ENCODE measurements at regions not wholly inside any gene's neighbourhood (a gene's known extent, or its start where the extent isn't known, plus 50 kb on each side); places are given as distances from the start of the nearest gene placed in this dataset.

DNA sequence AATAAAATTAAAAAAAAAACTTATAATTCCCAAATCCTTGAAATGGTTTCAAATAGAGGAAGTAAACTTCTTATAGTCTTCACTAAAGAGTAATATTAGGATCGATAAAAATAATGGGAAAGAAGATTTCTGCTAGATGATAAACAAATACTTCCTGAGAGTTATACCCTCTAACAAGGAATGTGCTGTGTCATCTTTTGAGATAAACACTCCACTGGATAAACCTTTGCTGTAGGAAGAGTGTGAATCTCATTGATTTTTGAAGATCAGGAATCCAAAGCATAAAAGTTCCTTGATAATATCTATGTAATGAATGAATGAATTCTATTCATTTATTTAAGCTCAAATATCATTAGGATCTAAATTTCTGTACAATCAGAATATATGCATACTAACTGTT lies 161.0 kb upstream of the GBE1 start:
- Mint-ChIP-seq H3K27ac (no peak overlapping the region), H3K4me3 (no peak overlapping the region), H3K36me3 (ENCODE audit: low read depth) (no peaks in the 10 kb centered on the region), H3K27me3 (no peaks in the 10 kb centered on the region), H3K9me3 (no peaks in the 10 kb centered on the region), H3K4me1 (no peaks in the 10 kb centered on the region)
- DNase-seq (no peak), ATAC-seq (ENCODE audit: low read depth) (no peak)
- ChIA-PET CTCF (no interaction called here), POLR2A (no interaction called here)
- TF ChIP-seq, protein P1, sequence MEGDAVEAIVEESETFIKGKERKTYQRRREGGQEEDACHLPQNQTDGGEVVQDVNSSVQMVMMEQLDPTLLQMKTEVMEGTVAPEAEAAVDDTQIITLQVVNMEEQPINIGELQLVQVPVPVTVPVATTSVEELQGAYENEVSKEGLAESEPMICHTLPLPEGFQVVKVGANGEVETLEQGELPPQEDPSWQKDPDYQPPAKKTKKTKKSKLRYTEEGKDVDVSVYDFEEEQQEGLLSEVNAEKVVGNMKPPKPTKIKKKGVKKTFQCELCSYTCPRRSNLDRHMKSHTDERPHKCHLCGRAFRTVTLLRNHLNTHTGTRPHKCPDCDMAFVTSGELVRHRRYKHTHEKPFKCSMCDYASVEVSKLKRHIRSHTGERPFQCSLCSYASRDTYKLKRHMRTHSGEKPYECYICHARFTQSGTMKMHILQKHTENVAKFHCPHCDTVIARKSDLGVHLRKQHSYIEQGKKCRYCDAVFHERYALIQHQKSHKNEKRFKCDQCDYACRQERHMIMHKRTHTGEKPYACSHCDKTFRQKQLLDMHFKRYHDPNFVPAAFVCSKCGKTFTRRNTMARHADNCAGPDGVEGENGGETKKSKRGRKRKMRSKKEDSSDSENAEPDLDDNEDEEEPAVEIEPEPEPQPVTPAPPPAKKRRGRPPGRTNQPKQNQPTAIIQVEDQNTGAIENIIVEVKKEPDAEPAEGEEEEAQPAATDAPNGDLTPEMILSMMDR (IDR thresholded peaks at IDR 0.05), result no peak
- intact Hi-C loops (cut with micrococcal nuclease), result no loop called here

DNA sequence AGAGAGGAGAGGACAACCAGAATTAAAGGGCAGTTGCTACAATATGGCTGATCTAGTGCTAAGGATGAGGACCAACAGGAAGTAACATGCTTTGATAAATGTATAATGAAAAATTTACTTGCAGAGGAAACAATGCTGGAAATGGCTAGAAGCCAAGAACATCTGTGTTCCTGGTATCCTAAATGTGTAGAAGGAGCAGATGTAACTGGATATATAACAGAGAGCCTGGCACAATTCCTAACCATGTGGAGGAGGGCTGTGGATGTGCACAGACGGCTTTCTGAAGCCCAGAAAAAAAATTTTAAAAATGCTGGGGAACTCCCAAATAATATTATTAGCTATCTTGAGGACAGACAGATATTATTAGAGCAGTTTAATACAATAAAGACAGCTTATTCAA lies 159.4 kb upstream of the GBE1 start:
- no peaks in the 10 kb centered on the region for H3K27me3 Mint-ChIP-seq
- no peak overlapping the region for H3K27ac Mint-ChIP-seq
- H3K4me3 Mint-ChIP-seq, result no peak overlapping the region
- CTCF ChIA-PET, result no interaction called here
- TF ChIP-seq, protein P1 (IDR thresholded peaks at IDR 0.05), result no peak
- intact Hi-C loops (cut with micrococcal nuclease), result no loop called here
- no peak for DNase-seq
- no peaks in the 10 kb centered on the region for H3K36me3 Mint-ChIP-seq (ENCODE audit: low read depth)
- ATAC-seq (ENCODE audit: low read depth), result no peak
- H3K4me1 Mint-ChIP-seq, result no peaks in the 10 kb centered on the region
- POLR2A ChIA-PET, result no interaction called here
- no peaks in the 10 kb centered on the region for H3K9me3 Mint-ChIP-seq

DNA sequence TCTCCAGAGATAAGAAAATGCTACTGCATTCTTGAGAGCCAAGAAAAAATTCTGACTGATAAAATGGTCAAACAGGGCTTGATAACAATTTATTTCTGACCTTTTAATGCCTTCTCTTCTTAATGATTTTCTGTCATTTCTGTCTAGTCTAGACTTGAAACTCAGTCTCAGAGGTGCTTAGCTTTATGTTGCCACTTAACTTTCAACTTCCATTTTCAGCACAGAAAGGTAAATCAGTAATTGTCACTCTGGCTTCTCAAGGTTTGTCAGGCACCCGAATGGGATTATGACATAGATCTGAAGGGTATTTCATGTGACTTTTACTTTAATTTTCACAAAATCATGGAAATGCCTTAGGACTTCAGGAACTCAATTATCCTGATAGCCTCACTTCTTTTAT lies 155.4 kb upstream of the GBE1 start:
- no peaks in the 10 kb centered on the region for H3K36me3 Mint-ChIP-seq (ENCODE audit: low read depth)
- H3K4me1 Mint-ChIP-seq, result no peaks in the 10 kb centered on the region
- intact Hi-C loops (cut with micrococcal nuclease), result loop anchor here (10.0 kb wide), 1 partner anchor 422 kb away; no protein-coding TSS in a partner anchor
- H3K9me3 Mint-ChIP-seq, result no peaks in the 10 kb centered on the region
- H3K27me3 Mint-ChIP-seq, result no peaks in the 10 kb centered on the region
- no peak for ATAC-seq (ENCODE audit: low read depth)
- TF ChIP-seq, protein P1 (IDR thresholded peaks at IDR 0.05), result no peak
- no peak overlapping the region for H3K4me3 Mint-ChIP-seq
- no peak for DNase-seq
- ChIA-PET CTCF (no interaction called here), POLR2A (no interaction called here)
- H3K27ac Mint-ChIP-seq, result no peak overlapping the region

DNA sequence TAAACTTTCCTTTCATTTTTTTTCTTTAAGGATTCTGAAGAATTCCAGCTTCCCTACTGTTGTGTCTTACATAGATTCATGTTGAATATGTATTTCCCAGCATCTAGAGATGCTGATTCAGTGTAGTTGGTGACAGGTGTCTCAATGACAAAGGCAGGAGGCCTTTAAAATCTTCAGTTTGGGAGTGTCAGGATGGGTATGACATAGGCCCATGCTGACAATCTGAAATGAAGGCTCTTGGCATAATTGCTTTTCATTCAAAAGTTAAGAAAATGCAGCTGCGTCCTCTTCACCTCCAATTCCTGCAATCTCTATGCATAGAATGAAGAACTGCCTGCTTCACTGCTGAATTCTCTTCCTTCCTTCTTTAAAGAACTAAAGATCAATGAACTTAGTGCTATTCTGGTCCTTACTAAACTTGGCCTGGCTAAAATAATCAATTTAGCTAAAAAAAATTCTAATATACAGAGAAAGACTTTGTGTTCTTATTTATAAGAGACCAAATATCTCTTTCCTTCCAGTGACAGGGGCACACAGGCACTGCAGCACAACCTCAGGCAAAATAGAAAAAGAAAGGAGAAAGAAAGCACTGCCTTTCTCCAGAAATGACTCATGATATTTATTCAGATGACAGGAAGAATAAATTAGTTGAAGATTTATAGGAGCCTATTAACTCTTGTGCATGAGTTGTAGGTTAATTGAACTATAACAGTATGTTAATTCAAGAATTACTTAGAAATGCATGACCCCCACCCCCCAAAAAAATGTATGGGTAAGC lies 152.6 kb upstream of the GBE1 start:
- Mint-ChIP-seq H3K4me1 (no peaks in the 10 kb centered on the region), H3K27ac (no peak overlapping the region), H3K27me3 (peaks cover 2% of the 10 kb centered on the region), H3K4me3 (no peak overlapping the region), H3K36me3 (ENCODE audit: low read depth) (no peaks in the 10 kb centered on the region), H3K9me3 (no peaks in the 10 kb centered on the region)
- intact Hi-C loops (cut with micrococcal nuclease), result loop anchor here (10.0 kb wide), 1 partner anchor 419 kb away; no protein-coding TSS in a partner anchor
- CTCF ChIA-PET, result no interaction called here
- DNase-seq (no peak), ATAC-seq (ENCODE audit: low read depth) (no peak)
- TF ChIP-seq, protein P1 (IDR thresholded peaks at IDR 0.05), result no peak
- POLR2A ChIA-PET, result no interaction called here

DNA sequence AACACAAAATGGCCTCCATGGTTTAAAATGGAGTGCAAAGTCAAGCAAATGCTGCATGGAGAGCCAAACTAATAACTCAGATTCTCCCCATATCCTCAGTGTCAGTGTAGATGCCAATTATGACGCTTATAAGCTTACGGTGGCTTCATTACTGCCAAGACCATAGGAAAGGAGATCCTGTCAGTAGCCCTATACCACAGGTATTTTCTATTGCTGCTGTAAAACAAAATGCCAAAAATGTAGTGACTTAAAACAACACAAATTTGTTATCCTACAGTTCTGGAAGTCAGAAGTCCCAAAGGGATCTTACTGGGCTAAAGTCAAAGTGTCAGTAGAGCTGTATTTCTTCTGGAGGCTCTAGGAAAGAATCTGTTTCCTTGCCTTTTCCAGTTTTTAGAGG lies 149.8 kb upstream of the GBE1 start:
- Mint-ChIP-seq H3K4me3 (no peak overlapping the region), H3K27me3 (peaks cover 2% of the 10 kb centered on the region), H3K9me3 (no peaks in the 10 kb centered on the region), H3K36me3 (ENCODE audit: low read depth) (no peaks in the 10 kb centered on the region), H3K27ac (no peak overlapping the region), H3K4me1 (no peaks in the 10 kb centered on the region)
- DNase-seq, result no peak
- intact Hi-C loops (cut with micrococcal nuclease), result loop anchor here (10.0 kb wide), 1 partner anchor 416 kb away; no protein-coding TSS in a partner anchor
- TF ChIP-seq, protein P1 (IDR thresholded peaks at IDR 0.05), result no peak
- no peak for ATAC-seq (ENCODE audit: low read depth)
- POLR2A ChIA-PET, result no interaction called here
- CTCF ChIA-PET, result interaction anchor here (1.1 to 2.6 kb wide), 3 partner anchors 11 to 14 kb away, joined by 5 to 11 read pairs (median 10); no protein-coding TSS in a partner anchor

All from activated B cell treated with CpG ODN at 0.5 μM for 24 hours (primary cell).